ENCODE measurements at regions not wholly inside any gene's neighbourhood (a gene's known extent, or its start where the extent isn't known, plus 50 kb on each side); places are given as distances from the start of the nearest gene placed in this dataset.

- Histone ChIP-seq H3K4me3 (ENCODE audit: low read depth, low read length) (no peak overlapping the region), H3K36me3 (replicated peaks) (no peaks in the 10 kb centered on the region), H3K27ac (no peak overlapping the region), H3K27me3 (replicated peaks) (no peaks in the 10 kb centered on the region)
- no peak for TF ChIP-seq CTCF (IDR thresholded peaks at IDR 0.05; ENCODE audit: low read depth, low read length, missing control alignments)
- no peak for DNase-seq
- in situ Hi-C loops (cut with HindIII; ENCODE audit: low pct_ligation_motif_present, low sequenced_read_pairs), result no loop called here
These were observed 101.9 kb downstream of the CTTN start for GRCh38 chr11:70500076-70500847.

DNA sequence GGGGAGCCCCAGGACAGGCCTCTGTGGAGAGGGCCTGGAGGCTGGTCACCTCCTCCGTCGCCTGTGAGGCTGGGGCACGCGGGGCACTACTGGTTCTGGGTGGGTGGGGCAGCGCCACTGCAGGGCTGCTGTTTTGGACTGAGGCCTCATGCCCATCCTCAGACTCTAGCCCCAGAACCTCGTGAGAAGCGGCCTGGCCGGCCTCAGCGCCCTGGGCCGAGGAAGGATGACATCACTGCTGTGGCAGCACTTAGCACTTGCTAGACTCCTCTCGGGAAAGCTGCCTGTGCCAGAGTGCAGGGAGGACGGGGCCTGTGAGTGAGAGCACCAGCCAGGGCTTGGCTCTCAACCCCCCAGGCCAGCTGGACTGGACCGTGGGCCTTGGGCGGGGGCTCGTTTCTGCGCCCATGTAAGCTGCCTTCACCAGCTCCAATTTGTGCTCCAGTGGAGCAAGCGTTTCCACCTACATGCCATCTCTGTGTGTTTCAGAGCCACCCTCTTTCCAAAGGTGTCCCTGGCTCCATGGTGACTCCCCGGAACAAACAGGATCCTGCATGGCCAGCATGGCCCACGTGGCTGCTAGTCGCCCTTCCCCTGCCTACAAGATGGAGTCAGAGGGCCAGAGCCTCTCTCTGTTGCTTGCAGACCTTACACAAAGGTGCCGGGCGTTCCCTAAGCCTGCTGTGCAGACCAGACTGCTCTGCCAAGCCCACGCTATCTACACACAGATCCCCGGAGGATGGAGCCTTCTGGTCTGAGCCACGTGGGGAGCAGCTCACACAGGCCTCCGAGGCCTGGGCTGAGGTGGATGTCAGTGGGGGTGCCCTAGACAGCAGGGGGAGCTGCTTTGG is 102.9 kb downstream of the CTTN start:
- no peak for TF ChIP-seq CTCF (IDR thresholded peaks at IDR 0.05; ENCODE audit: low read depth, low read length, missing control alignments)
- H3K27ac ChIP-seq, result no peak overlapping the region
- no peak overlapping the region for H3K4me3 ChIP-seq (ENCODE audit: low read depth, low read length)
- H3K36me3 ChIP-seq (replicated peaks), result no peaks in the 10 kb centered on the region
- H3K27me3 ChIP-seq (replicated peaks), result no peaks in the 10 kb centered on the region
- in situ Hi-C loops (cut with HindIII; ENCODE audit: low pct_ligation_motif_present, low sequenced_read_pairs), result no loop called here
- no peak for DNase-seq

DNA sequence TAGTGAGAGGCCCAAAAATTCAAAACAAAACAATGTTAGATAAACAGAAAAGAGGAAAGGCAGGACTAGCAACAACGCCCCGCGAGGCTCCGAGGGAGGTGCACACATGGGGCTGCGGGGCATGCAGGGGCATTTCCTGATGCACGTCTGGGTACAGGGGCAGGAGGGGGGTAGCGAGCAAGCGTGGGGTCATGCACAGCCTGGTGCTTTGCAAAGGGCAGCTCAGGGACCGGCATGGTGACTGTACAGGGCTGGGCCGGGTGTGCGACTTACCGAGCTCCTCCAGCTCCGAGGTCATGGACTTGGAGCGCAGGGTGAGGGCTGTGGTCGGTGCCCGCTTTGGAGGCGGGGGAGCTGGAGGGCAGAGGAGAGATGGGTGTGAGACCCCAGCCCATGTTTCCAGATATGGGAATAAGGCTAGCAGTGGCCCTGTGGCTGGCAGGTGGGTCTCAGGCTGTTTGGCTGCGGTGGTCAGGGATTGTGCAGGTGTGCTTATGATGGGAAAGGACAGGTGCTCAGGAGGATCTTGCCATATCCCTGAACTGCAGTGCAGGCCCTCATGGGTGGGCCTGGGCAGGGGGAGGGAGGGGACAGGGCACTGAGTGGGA is 103.7 kb downstream of the CTTN start:
- Histone ChIP-seq H3K27ac (no peak overlapping the region), H3K27me3 (replicated peaks) (no peaks in the 10 kb centered on the region), H3K36me3 (replicated peaks) (no peaks in the 10 kb centered on the region), H3K4me3 (ENCODE audit: low read depth, low read length) (no peak overlapping the region)
- no peak for TF ChIP-seq CTCF (IDR thresholded peaks at IDR 0.05; ENCODE audit: low read depth, low read length, missing control alignments)
- in situ Hi-C loops (cut with HindIII; ENCODE audit: low pct_ligation_motif_present, low sequenced_read_pairs), result no loop called here
- no peak for DNase-seq

DNA sequence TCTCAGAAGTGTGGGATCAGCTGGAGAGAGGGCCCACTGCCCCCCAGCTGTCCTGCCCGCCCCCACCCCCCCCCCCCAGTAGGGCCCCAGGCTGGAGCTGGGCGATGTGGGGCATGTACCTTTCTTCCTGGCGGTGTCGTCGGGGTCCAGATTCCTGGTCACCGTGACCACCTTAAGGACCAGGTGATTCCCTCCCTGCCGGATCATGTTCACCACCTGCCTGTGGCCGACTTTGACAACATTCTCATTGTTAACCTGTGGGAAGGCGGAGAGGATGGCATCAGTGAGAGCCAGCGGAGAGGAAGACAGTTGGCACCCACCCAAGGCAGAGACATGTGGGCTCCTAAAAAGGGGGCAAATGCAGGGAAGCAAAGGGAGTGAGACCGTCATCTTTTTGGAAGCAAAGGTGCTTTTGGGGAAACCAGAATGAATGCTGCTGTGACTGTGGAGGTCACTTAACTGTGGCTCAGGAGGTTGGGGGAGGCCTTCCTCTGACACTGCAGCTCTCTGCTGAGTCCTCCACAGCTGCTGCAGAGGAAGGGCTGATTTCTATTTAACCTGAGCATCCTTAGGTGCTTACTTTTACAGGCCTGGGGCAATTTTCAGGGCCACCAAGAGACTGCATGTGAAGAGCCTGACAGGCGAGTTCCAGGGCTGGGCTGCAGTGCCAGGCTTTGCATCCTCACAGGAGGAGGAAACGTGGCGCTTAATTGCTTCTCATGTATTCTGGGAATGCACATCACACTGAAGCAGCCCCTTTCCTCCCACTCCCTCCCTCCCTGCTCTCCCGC is 104.5 kb downstream of the CTTN start:
- no peaks in the 10 kb centered on the region for H3K27me3 ChIP-seq (replicated peaks)
- no peak overlapping the region for H3K4me3 ChIP-seq (ENCODE audit: low read depth, low read length)
- TF ChIP-seq CTCF (IDR thresholded peaks at IDR 0.05; ENCODE audit: low read depth, low read length, missing control alignments), result no peak
- in situ Hi-C loops (cut with HindIII; ENCODE audit: low pct_ligation_motif_present, low sequenced_read_pairs), result no loop called here
- no peak for DNase-seq
- no peak overlapping the region for H3K27ac ChIP-seq
- no peaks in the 10 kb centered on the region for H3K36me3 ChIP-seq (replicated peaks)

- DNase-seq, result no peak
- Histone ChIP-seq H3K36me3 (replicated peaks) (no peaks in the 10 kb centered on the region), H3K27ac (no peak overlapping the region), H3K4me3 (ENCODE audit: low read depth, low read length) (no peak overlapping the region), H3K27me3 (replicated peaks) (no peaks in the 10 kb centered on the region)
- TF ChIP-seq CTCF (IDR thresholded peaks at IDR 0.05; ENCODE audit: low read depth, low read length, missing control alignments), result peak; percentile 28
- in situ Hi-C loops (cut with HindIII; ENCODE audit: low pct_ligation_motif_present, low sequenced_read_pairs), result no loop called here
These were observed 105.3 kb downstream of the CTTN start for GRCh38 chr11:70503468-70504221.
